ENCODE measurements at regions not wholly inside any gene's neighbourhood (a gene's known extent, or its start where the extent isn't known, plus 50 kb on each side); places are given as distances from the start of the nearest gene placed in this dataset.

GRCh38 chr2:160689441-160689840 lies 195.8 kb upstream of the RBMS1 start:
- Histone ChIP-seq H4K20me1 (ENCODE audit: insufficient read depth, low read length) (no peaks in the 10 kb centered on the region), H3K9me3 (replicated peaks in 1 of 2; ENCODE audit: control insufficient read depth in 1 of 2, insufficient read depth in 1 of 2, low read length in 2 of 2) (no peaks in the 10 kb centered on the region), H3K4me2 (replicated peaks; ENCODE audit: extremely low read depth, low read length, poor library complexity, severe bottlenecking) (no peak overlapping the region), H3K27ac (ENCODE audit: low read depth in 1 of 2, low read length in 2 of 2) (no peak overlapping the region), H3K4me3 (replicated peaks in 1 of 3; ENCODE audit: low read depth in 2 of 3, low read length in 3 of 3) (no peak overlapping the region), H3K4me1 (ENCODE audit: control insufficient read depth in 1 of 2, insufficient read depth in 2 of 2, low read length in 2 of 2) (no peaks in the 10 kb centered on the region), H3K27me3 (ENCODE audit: control insufficient read depth in 2 of 2, insufficient read depth in 2 of 2, low read length in 2 of 2) (no peaks in the 10 kb centered on the region), H3K36me3 (replicated peaks in 1 of 2; ENCODE audit: control insufficient read depth in 1 of 2, insufficient read depth in 2 of 2, low read length in 2 of 2) (no peaks in the 10 kb centered on the region), H3K9ac (ENCODE audit: insufficient read depth, low read length, poor library complexity, severe bottlenecking) (no peak overlapping the region), H3K79me2 (ENCODE audit: insufficient read depth, low read length) (no peaks in the 10 kb centered on the region), H2AFZ (ENCODE audit: insufficient read depth, low read depth, low read length, poor library complexity, severe bottlenecking) (no peak overlapping the region)
- no peak for TF ChIP-seq CTCF (IDR thresholded peaks at IDR 0.05)
- H3K9me3 Mint-ChIP-seq: peaks cover 0 to 3% (median 0%) of the 10 kb centered on the region in 7 donors
- no peak overlapping the region for H3K27ac Mint-ChIP-seq
- no peak for DNase-seq
- WGBS (ENCODE audit: insufficient coverage): no CpG with 5 or more reads among the region's 1 CpG
- no peaks in the 10 kb centered on the region for H3K27me3 Mint-ChIP-seq (ENCODE audit: low read depth in 3 of 3)
- intact Hi-C loops (cut with micrococcal nuclease): no loop called here
- no peak overlapping the region for H3K4me3 Mint-ChIP-seq
- peaks cover 6% of the 10 kb centered on the region for H3K4me1 Mint-ChIP-seq
- H3K36me3 Mint-ChIP-seq: no peaks in the 10 kb centered on the region

- WGBS (ENCODE audit: insufficient coverage): no CpG with 5 or more reads among the region's 2 CpGs
- no peaks in the 10 kb centered on the region for H3K27me3 ChIP-seq (ENCODE audit: control insufficient read depth in 2 of 2, insufficient read depth in 2 of 2, low read length in 2 of 2)
- no peaks in the 10 kb centered on the region for H3K36me3 ChIP-seq (replicated peaks in 1 of 2; ENCODE audit: control insufficient read depth in 1 of 2, insufficient read depth in 2 of 2, low read length in 2 of 2)
- no peak for TF ChIP-seq CTCF (IDR thresholded peaks at IDR 0.05)
- Mint-ChIP-seq H3K36me3 (no peaks in the 10 kb centered on the region), H3K4me1 (peaks cover 2% of the 10 kb centered on the region), H3K4me3 (no peak overlapping the region), H3K27me3 (ENCODE audit: low read depth in 3 of 3) (no peaks in the 10 kb centered on the region), H3K9me3 (peaks cover 0 to 4% (median 0%) of the 10 kb centered on the region in 7 donors), H3K27ac (no peak overlapping the region)
- intact Hi-C loops (cut with micrococcal nuclease): no loop called here
- no peak overlapping the region for H2AFZ ChIP-seq (ENCODE audit: insufficient read depth, low read depth, low read length, poor library complexity, severe bottlenecking)
- H3K79me2 ChIP-seq (ENCODE audit: insufficient read depth, low read length): no peaks in the 10 kb centered on the region
- no peak overlapping the region for H3K27ac ChIP-seq (ENCODE audit: low read depth in 1 of 2, low read length in 2 of 2)
- H3K4me1 ChIP-seq (ENCODE audit: control insufficient read depth in 1 of 2, insufficient read depth in 2 of 2, low read length in 2 of 2): no peaks in the 10 kb centered on the region
- DNase-seq: no peak
- no peak overlapping the region for H3K4me3 ChIP-seq (replicated peaks in 1 of 3; ENCODE audit: low read depth in 2 of 3, low read length in 3 of 3)
- H3K9ac ChIP-seq (ENCODE audit: insufficient read depth, low read length, poor library complexity, severe bottlenecking): no peak overlapping the region
- no peaks in the 10 kb centered on the region for H4K20me1 ChIP-seq (ENCODE audit: insufficient read depth, low read length)
- no peak overlapping the region for H3K4me2 ChIP-seq (replicated peaks; ENCODE audit: extremely low read depth, low read length, poor library complexity, severe bottlenecking)
- H3K9me3 ChIP-seq (replicated peaks in 1 of 2; ENCODE audit: control insufficient read depth in 1 of 2, insufficient read depth in 1 of 2, low read length in 2 of 2): no peaks in the 10 kb centered on the region
Measured at GRCh38 chr2:160694221-160694620, 200.6 kb upstream of the RBMS1 start.

All from CD14-positive monocyte (primary cell).